ENCODE measurements at regions not wholly inside any gene's neighbourhood (a gene's known extent, or its start where the extent isn't known, plus 50 kb on each side); places are given as distances from the start of the nearest gene placed in this dataset.

DNA sequence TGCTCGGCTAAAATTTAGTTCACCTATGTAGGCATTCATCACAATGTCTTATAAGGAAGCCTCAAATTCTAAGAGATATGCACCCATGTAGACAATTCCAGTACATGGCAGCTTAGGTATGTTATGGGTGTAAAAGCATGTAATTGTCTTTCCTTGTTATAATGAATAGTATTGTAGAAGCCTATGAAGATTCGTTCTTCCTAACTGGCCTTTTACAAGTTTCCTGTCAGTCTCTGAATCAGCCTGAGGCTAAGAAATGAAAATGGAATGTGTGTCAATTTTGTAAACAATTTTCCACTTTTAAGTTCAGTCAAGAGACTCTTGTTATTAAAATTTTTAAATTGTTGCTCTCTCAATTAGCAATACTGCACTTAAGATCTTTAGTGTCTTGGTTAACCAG, 189.9 kb upstream of the GALNT5 start:
- TF ChIP-seq, protein P1, sequence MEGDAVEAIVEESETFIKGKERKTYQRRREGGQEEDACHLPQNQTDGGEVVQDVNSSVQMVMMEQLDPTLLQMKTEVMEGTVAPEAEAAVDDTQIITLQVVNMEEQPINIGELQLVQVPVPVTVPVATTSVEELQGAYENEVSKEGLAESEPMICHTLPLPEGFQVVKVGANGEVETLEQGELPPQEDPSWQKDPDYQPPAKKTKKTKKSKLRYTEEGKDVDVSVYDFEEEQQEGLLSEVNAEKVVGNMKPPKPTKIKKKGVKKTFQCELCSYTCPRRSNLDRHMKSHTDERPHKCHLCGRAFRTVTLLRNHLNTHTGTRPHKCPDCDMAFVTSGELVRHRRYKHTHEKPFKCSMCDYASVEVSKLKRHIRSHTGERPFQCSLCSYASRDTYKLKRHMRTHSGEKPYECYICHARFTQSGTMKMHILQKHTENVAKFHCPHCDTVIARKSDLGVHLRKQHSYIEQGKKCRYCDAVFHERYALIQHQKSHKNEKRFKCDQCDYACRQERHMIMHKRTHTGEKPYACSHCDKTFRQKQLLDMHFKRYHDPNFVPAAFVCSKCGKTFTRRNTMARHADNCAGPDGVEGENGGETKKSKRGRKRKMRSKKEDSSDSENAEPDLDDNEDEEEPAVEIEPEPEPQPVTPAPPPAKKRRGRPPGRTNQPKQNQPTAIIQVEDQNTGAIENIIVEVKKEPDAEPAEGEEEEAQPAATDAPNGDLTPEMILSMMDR (IDR thresholded peaks at IDR 0.05) = no peak
- TF ChIP-seq POLR2A (IDR thresholded peaks at IDR 0.05) = no peak

Measured in heart left ventricle (tissue), 13 donors.